ENCODE measurements at regions not wholly inside any gene's neighbourhood (a gene's known extent, or its start where the extent isn't known, plus 50 kb on each side); places are given as distances from the start of the nearest gene placed in this dataset.
"Not testable (repeated sequence)": the region's sequence is repeated elsewhere in the genome, so short reads cannot be mapped to it uniquely, and the experiment has no call there.

DNA sequence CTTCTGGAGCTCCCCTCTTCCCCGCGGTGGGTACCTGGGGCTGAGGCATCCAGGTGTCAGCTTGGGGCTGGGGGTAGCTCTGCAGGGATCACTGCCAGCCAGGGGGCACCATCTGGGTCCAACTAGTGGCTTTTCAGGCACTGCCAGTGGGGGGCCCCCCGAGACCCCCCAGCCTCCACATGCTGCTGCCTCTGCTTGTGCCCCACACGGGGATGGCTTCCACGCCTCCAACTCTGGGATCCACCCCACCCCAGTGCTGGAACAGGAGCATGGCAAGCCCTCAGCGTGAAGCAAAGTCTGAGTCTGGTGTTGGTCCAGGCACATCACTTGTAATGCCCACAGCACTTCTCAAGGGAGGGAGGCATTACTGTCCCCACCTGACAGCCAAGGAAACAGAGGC, 260.5 kb upstream of the MVB12B start:
- H3K27ac ChIP-seq: no peak overlapping the region
- TF ChIP-seq, protein P1, sequence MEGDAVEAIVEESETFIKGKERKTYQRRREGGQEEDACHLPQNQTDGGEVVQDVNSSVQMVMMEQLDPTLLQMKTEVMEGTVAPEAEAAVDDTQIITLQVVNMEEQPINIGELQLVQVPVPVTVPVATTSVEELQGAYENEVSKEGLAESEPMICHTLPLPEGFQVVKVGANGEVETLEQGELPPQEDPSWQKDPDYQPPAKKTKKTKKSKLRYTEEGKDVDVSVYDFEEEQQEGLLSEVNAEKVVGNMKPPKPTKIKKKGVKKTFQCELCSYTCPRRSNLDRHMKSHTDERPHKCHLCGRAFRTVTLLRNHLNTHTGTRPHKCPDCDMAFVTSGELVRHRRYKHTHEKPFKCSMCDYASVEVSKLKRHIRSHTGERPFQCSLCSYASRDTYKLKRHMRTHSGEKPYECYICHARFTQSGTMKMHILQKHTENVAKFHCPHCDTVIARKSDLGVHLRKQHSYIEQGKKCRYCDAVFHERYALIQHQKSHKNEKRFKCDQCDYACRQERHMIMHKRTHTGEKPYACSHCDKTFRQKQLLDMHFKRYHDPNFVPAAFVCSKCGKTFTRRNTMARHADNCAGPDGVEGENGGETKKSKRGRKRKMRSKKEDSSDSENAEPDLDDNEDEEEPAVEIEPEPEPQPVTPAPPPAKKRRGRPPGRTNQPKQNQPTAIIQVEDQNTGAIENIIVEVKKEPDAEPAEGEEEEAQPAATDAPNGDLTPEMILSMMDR (conservative IDR thresholded peaks at IDR 0.05): no peak
- TF ChIP-seq ZFX (IDR thresholded peaks at IDR 0.05): no peak

DNA sequence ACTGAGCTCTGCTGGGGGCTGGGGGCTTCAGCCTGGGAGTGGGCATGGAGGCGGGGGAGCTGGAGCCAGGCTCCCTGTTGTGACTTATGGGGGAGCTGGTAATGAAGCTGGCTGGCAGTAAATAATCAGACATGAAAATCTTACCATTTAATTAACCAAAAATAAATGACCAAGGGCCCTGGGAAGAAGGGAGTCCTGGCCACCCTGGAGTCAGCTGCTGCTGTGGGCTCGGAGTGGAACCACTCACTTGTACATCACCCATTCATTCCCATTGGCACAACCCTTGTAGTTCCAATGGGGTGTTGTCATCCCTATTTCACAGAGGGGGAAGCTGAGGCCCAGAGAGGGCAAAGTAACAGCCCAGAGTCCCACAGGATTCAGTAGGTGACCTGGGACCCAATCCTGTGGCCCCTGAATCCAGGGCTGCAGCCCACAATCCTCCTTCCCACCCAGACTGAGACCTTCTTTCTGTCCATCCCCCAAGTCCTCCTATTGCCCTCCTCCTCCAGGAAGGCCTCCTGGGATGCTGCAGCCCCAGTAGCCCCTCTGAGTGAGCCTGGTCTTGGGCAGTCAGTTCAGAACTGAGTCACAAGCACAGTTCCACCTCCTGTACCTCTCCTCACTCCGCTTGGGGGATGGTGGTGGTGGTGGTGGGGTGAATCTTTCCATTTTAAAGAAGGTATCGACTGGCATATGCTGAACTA, 259.4 kb upstream of the MVB12B start:
- no peak for TF ChIP-seq ZFX (IDR thresholded peaks at IDR 0.05)
- TF ChIP-seq, protein P1 (conservative IDR thresholded peaks at IDR 0.05): no peak

DNA sequence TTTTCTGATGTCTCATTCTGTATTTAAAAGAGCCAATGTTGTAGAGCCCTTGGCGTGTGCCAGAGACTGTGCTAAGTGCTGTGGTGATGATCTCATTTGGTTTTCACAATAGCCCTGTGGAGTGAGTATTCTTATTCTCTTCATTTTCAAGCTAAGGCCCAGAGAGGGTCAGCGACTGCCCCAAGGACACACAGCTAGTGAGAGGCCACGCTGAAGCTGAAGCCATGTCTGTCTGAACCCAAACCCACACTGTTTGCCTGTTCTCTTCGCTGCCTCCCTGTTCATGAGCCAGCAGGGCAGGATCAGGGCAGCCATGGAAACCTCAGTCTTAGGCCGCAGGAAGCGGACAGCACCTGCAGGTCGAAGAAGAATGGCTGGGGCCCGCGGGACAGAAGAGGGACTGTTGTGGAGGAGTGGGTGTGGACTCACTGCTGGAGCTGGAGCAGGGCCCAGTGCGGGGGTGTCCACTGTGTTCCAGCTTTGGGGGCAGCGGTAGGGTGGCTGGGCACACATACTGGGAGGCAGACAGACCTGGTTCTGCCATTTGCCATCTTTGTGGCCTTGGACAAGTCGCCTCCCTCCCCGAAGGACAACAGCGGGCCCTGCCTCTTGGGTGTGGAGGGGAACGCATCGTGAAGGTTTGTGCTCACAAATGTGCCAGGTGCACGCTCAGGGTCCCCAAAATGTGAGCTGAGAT, 257.9 kb upstream of the MVB12B start:
- H3K27ac ChIP-seq: no peak overlapping the region
- no peak for TF ChIP-seq ZFX (IDR thresholded peaks at IDR 0.05)
- TF ChIP-seq, protein P1 (conservative IDR thresholded peaks at IDR 0.05): no peak

More for the DNA sequence above, 259.4 kb upstream of the MVB12B start:
- no peak overlapping the region for H3K27ac ChIP-seq

DNA sequence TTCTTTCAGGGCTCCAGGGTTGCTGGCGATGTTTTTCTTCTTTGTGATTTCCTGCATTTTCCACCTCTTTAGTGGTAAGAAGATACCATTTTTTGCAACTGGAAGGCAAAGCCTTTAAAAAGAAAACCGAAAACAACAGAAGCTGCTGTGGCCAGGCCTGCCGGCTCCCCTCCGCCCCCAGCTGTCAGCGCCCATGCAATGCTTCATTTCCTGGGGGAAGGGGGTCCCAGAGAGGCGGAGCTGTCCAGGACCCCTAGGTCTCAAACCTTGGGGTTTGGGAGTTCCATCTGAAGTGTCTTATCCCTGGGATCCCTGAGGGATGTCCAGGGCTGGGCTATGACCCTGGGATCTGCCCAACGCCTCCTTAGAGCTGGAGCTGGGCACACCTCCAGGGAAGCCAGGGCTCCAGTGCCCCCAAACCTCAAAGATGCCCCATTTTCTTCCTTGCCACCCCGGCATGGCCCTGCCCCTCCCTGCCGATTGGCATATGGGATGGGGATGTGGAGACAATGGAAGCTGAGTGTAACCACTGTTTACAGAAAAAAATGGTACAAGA, 257.2 kb upstream of the MVB12B start:
- H3K27ac ChIP-seq: no peak overlapping the region
- TF ChIP-seq, protein P1 (conservative IDR thresholded peaks at IDR 0.05): no peak
- TF ChIP-seq ZFX (IDR thresholded peaks at IDR 0.05): no peak

DNA sequence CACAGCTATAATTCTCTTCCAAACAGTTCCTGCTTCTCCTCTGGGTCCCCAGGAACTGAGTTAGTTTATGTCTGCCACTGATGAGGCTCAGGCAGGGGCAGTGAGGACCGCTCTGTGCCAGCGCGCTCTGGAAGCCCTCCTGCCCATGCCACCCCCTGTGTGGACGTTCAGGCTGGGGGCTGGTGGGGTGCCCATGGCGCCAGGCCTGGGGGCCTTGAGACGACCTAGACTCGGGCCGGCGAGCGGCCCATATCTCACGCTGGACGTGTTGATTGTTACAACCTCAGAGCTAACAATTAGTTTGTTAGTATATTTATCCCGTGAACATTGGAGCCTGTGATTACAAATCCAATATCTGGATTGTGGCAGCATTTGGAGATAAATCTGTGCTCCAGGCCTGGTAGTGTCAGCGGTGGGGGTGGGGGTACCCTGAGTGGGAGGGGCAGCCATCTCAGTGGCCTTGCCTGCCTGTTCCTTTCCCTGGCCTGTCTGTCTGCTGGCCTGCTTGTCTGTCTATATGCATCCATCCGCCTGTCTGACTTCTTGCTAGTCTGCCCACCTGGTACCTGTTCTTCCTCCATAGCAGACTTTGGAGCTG, 256.5 kb upstream of the MVB12B start:
- no peak overlapping the region for H3K27ac ChIP-seq
- TF ChIP-seq, protein P1 (conservative IDR thresholded peaks at IDR 0.05): no peak
- TF ChIP-seq ZFX (IDR thresholded peaks at IDR 0.05): no peak

DNA sequence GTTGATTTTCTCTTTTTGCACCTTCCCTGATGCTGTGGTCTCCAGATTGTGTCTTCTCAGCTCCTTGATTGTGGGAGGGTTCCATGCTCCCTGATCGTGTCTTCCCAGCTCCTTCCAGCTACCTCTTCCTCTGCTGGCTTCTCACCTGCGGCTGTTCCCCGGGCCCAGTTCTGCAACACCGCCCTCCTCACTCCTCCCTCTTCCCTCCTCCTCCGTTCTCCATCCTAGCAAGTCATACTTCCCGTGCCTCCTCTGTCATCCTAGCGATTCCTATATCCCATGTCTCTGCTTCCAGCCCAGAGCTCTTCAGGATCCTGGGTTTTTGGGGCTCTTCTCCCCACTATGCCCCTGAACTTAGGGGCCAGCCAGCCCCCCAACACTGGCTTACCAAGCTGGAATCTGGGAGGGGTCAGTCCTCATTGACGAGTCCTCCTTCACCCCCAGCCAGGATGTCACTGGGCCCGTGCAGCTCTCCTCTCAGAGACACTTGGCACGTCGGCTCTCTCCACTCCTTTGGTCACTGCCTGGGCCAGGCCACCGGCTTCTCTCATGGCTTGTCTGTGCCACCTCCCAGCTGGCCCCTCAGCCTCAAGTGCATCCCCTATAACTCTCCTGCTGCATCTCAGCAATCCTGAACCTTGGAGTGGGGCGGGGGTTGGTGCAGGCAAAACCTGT, 255.4 kb upstream of the MVB12B start:
- TF ChIP-seq, protein P1 (conservative IDR thresholded peaks at IDR 0.05): no peak
- TF ChIP-seq ZFX (IDR thresholded peaks at IDR 0.05): no peak
- H3K27ac ChIP-seq: peak overlapping the region; percentile 15; the same call in 1 of the 2 replicates

DNA sequence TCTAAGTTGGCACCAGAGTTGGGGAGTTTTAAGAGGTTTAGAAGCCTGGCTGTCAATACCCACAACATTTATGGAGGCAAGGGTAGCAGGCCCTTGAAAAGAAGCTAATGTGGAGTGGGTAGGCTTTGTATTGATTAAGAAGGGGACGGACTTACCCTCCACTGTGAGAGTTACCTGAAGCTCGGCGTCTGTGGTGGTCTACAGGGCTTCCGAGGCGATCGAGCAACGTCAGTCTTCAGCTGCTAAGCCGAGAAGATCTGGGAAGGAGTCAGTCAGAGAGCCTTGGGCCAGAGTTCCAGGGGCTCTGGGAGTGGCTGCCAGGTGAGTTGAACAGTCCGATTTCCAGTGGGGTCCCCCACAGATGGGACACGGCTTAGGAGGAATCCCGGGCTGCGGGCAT, 249.0 kb upstream of the MVB12B start:
- not testable (repeated sequence) for H3K27ac ChIP-seq

Measured in C4-2B (cell line).